NCI-H1105 treated with DMSO at 0.1 percent for 48 hours (cell line): ENCODE measurements at regions not wholly inside any gene's neighbourhood (a gene's known extent, or its start where the extent isn't known, plus 50 kb on each side); places are given as distances from the start of the nearest gene placed in this dataset.

Experiments
- DNase-seq: peaks from one replicate; lab custom pipeline; 2025; lab: John Stamatoyannopoulos, UW

- peak; percentile 29 for DNase-seq
Observed at GRCh38 chr22:49481659-49482399, 345.8 kb downstream of the BRD1 start.

GRCh38 chr22:49480896-49481658 is 346.6 kb downstream of the BRD1 start:
- no peak for DNase-seq

GRCh38 chr22:49480331-49480730 is 347.3 kb downstream of the BRD1 start:
- DNase-seq = no peak

DNA sequence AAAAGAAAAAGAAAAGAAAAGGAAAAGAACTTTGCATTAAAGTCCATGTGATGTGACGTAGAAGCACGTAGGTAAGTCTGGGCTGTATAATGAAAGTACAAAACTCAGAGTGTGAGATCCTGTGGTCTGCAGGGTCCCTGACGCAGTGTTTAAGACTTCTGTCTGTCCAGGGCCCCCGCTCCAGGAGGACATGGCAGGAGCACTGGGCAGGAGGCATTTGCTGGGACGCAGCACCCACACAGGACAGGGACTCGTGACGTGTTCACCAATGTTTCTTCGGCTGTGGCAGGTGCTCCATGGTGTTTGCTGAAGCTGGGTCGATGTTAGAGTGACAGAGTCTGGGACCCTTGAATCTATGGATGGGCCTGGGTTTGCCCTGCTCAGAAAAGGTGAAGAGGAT is 348.1 kb downstream of the BRD1 start:
- DNase-seq = no peak

DNA sequence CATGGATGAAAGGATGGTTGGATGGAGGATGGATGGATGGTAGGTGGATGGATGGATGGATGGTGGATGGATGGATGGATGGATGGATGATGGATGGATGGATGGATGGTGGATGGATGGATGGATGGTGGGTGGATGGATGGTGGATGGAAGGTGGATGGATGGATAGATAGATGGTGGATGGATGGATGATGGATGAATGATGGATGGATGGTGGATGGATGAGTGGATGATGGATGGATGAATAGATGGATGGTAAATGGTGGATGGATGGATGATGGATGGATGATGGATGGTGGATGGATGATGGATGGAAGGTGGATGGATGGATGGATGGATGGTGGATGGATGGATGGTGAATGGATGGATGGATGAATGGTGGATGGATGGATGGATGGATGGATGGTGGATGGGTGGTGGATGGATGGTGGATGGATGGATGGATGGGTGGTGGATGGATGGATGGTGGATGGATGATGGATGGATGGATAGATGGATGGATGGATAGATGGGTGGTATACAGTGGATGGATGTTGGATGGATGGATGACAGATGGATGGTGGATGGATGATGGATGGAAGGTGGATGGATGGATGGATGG is 350.8 kb downstream of the BRD1 start:
- no peak for DNase-seq

- peak; percentile 72 for DNase-seq
Observed at GRCh38 chr22:49476176-49476575, 351.5 kb downstream of the BRD1 start.

DNA sequence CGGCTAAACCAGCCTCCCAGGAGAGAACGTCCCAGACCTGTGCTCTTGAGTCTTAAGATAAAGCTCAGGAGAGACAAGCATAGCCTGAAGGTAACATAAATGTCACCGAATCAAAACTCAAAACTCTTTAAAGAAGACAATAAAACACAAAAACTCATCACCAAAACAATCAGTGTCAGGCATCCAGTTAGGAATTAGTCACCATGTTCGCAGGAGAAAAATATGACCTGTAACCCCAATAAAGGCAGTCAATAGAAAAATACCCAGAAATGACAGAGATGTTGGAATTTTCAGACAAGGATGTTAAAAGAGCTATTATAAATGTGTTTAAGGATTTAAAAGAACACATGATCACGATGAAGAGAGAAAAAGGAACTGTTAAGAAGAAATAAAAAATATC is 352.4 kb downstream of the BRD1 start:
- DNase-seq = no peak

DNA sequence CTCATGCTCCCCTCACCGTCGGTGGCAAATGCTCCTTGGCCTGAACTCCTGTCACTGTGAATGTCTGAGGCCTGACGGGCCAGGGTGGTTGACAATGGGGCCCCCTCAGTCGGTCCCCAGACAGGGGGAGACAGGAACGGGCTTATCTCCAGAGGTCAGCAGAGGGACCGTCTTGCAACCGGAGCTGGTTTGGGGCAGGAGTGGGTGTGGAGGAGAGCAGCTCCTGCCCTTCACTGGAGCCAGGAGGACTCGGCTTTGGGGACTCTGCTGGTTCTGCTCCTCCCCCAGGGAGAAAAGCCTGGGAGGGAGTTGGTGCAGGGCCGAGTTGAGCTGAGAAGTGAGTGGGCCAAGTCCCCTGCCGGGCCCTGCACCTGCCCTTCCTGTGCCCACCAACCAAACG is 354.4 kb downstream of the BRD1 start:
- no peak for DNase-seq

DNA sequence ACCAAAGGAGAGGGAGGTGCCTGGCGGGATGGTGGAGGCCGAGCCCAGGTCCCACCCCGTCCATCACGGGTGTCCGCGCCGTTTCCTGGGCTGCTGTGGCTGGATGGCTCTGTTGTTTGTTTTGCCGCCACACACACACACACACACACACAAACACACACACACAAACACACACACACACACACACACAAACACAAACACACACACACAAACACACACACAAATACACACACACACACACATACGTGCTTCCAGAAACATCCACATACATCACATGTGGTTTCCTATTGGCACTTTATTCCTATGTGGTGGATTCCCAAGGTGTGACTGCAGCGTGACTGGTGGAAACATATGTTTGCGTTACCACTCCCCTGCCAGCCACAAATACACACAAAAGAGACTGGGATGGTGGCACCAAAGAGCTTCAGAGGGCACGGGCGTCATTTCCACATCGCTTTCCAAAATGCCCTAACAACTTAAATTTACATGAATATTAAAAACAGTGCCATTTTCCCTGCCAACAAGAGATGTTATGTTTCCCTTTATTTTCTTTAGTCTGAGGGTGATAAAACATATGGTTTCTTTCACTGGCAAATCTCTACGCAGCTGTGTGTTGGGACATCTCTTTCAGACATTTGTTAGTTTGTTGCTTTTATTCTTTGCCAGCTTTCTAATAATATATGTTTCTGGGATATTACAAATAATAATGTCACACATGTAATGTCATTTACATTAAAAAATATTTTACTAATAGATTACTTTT is 356.8 kb downstream of the BRD1 start:
- no peak for DNase-seq

GRCh38 chr22:49469896-49470740 is 357.6 kb downstream of the BRD1 start:
- no peak for DNase-seq

- DNase-seq = no peak
Observed at GRCh38 chr22:49468487-49469198, 359.0 kb downstream of the BRD1 start.

GRCh38 chr22:49466878-49467595 is 360.6 kb downstream of the BRD1 start:
- DNase-seq = no peak

GRCh38 chr22:49464037-49464436 is 363.6 kb downstream of the BRD1 start:
- DNase-seq = no peak

GRCh38 chr22:49462795-49463194 is 364.9 kb downstream of the BRD1 start:
- DNase-seq = no peak

- no peak for DNase-seq
Observed at GRCh38 chr22:49462291-49462690, 365.4 kb downstream of the BRD1 start.

DNA sequence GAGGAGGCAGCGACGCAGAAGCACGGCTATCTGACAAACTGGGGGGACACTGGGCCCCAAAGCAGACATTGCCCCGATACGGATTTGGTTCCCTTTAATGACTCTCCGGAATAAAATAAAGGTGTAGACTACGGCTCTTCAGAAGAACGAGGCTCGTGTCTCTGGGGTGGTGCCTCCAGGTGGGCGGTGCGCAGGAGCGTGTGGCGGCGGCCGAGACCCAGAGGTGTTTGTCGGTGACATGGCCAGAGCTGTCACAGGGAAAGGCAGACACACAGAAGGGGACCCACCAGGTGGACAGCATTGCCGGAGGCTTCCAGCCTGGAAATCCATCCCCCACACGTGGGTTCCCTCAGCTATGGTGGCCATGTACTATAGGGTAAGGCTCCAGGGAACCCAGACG is 366.0 kb downstream of the BRD1 start:
- DNase-seq = no peak

DNA sequence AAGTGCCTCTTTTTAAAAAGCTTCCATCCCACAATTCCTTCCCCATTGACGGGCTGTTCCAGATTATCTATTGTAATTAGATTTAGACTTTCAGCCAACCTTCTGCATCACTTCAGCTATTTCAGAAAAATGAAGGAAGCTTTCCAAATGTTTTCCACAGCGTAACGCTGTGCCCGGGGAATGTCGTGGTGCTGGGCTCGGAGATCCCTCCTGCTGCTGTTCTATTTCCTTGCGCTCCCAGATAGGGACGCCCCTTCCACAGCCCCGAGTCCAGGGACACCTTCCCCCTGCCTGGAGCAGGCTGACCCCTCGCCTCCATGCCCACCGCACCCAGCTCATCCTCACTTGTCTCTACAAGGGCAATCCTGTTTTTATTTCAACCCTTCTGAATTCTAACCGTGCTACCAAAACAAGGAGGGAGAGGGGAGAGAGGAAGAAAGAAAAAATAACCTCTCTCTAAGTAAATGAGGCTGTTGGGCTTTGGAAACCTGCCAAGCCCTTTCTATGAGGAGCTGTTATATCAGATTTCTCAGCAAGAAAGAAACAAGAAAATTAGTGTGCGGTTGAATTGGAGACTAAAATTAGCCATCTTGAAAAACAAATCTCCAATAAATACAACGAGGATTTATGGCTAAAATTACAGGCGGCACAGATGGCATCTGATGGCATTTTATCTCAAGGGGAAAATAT is 366.9 kb downstream of the BRD1 start:
- DNase-seq = peak; percentile 41

DNA sequence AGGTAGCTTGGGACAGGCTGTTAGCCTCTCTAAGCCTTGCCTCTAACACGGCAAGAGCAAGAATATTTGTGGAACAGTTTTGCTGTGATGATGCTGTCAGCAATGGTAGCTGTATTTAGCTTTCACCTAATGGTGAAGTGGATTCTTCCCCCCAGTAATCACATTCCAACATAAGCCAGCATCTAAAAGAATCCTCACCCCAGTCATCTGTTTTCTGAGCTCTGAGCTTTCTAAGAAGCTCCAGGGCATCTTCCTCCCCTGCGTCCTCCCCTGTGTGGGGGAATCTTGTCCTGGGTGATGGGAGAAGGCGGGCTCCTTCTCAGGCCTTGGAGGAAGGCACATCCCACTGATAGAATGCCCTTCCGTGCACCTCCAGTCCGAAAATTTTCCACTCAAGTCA is 367.6 kb downstream of the BRD1 start:
- no peak for DNase-seq

GRCh38 chr22:49458708-49459099 is 369.0 kb downstream of the BRD1 start:
- DNase-seq = no peak
